ENCODE measurements at regions not wholly inside any gene's neighbourhood (a gene's known extent, or its start where the extent isn't known, plus 50 kb on each side); places are given as distances from the start of the nearest gene placed in this dataset.

GRCh38 chr11:134724779-134725140 lies 312.7 kb upstream of the B3GAT1 start:
- BruUV-seq (replicated peaks), result no TSS peak
- H3K4me1 ChIP-seq (ENCODE audit: control insufficient read depth in 1 of 2, insufficient read depth in 2 of 2, low read length in 2 of 2), result no peaks in the 10 kb centered on the region
- no peaks in the 10 kb centered on the region for H4K20me1 ChIP-seq (ENCODE audit: insufficient read depth)
- no peak for TF ChIP-seq ZFX (IDR thresholded peaks at IDR 0.05)
- TF ChIP-seq SRF (IDR thresholded peaks at IDR 0.05; ENCODE audit: low read depth), result no peak
- TF ChIP-seq SIN3A (IDR thresholded peaks at IDR 0.05; ENCODE audit: low read depth), result no peak
- TF ChIP-seq CTCF (IDR thresholded peaks at IDR 0.05 in 2 of 3, conservative IDR thresholded peaks at IDR 0.05 in 1 of 3; ENCODE audit: borderline replicate concordance in 1 of 3, insufficient read depth in 1 of 3, low read depth in 2 of 3, low read length in 2 of 3), result no peak
- TF ChIP-seq POLR2A (IDR thresholded peaks at IDR 0.05; ENCODE audit: borderline replicate concordance, extremely low read depth, insufficient read depth, insufficient read length), result no peak
- TF ChIP-seq ATF3 (IDR thresholded peaks at IDR 0.05), result no peak
- no peak for TF ChIP-seq SP1 (IDR thresholded peaks at IDR 0.05; ENCODE audit: low read depth)
- no peak for TF ChIP-seq EZH2 (IDR thresholded peaks at IDR 0.05)
- no peak for TF ChIP-seq ZNF274 (IDR thresholded peaks at IDR 0.05; ENCODE audit: low read depth, low read length)
- TF ChIP-seq REST (IDR thresholded peaks at IDR 0.05; ENCODE audit: low read depth), result no peak
- no peak for TF ChIP-seq TCF7L2 (IDR thresholded peaks at IDR 0.05; ENCODE audit: borderline replicate concordance, extremely low read depth, insufficient read depth, insufficient read length)
- no peak for TF ChIP-seq EZH2phosphoT487 (IDR thresholded peaks at IDR 0.05; ENCODE audit: borderline replicate concordance)
- no peak for TF ChIP-seq CEBPB (IDR thresholded peaks at IDR 0.05; ENCODE audit: low read depth)
- TF ChIP-seq ELF1 (IDR thresholded peaks at IDR 0.05; ENCODE audit: borderline replicate concordance, low read depth), result no peak
- no peak for TF ChIP-seq YY1 (IDR thresholded peaks at IDR 0.05; ENCODE audit: extremely low read depth, insufficient replicate concordance, low read depth, low read length)
- TF ChIP-seq RAD21 (IDR thresholded peaks at IDR 0.05; ENCODE audit: low read depth), result no peak
- ATAC-seq (no peak), DNase-seq (ENCODE audit: low read depth, low spot score) (no peak)
- no peak overlapping the region for H3K4me2 ChIP-seq (ENCODE audit: low read length)
- H3K9me3 ChIP-seq (ENCODE audit: control insufficient read depth in 1 of 2, insufficient read depth in 1 of 2, low read depth in 1 of 2, low read length in 2 of 2), result no peaks in the 10 kb centered on the region
- no peaks in the 10 kb centered on the region for H3K36me3 ChIP-seq (ENCODE audit: control insufficient read depth in 1 of 2, insufficient read depth in 2 of 2, low read length in 2 of 2)
- CTCF ChIA-PET, result interaction anchor here (1.9 kb wide), 1 partner anchor 10 kb away, joined by 7 read pairs; no protein-coding TSS in a partner anchor
- no peak overlapping the region for H3K4me3 ChIP-seq (replicated peaks in 1 of 2; ENCODE audit: low read depth in 1 of 2, low read length in 2 of 2)
- H3K9me2 ChIP-seq (ENCODE audit: insufficient read depth), result no peaks in the 10 kb centered on the region
- no peaks in the 10 kb centered on the region for H3K79me2 ChIP-seq (ENCODE audit: insufficient read depth, low read length)
- H3K9ac ChIP-seq (ENCODE audit: low read length), result no peak overlapping the region
- no peak overlapping the region for H2AFZ ChIP-seq (ENCODE audit: low read depth, low read length, poor library complexity, severe bottlenecking)
- peaks cover 25% of the 10 kb centered on the region; the same call in 1 of the 2 replicates for H3K27me3 ChIP-seq (ENCODE audit: insufficient read depth, low read length)
- intact Hi-C loops (cut with micrococcal nuclease), result no loop called here
- RAD21 ChIA-PET (ENCODE audit: low non-redundant PET in 1 of 2, low total read pairs in 2 of 2, uncharacterized antibody in 2 of 2, unreplicated experiment in 2 of 2), result no interaction called here
- no peak overlapping the region for H3K27ac ChIP-seq (ENCODE audit: low read depth, low read length)
- POLR2A ChIA-PET, result no interaction called here

Measured in HCT116 (cell line).